ENCODE measurements at regions not wholly inside any gene's neighbourhood (a gene's known extent, or its start where the extent isn't known, plus 50 kb on each side); places are given as distances from the start of the nearest gene placed in this dataset.

GRCh38 chr15:48003441-48003840 is 117.3 kb upstream of the SLC24A5 start:
- H3K4me1 ChIP-seq (ENCODE audit: insufficient read depth, low read length) = no peaks in the 10 kb centered on the region
- H3K4me2 ChIP-seq (ENCODE audit: insufficient read depth, low read length) = no peak overlapping the region
- H4K20me1 ChIP-seq (ENCODE audit: insufficient read depth, low read length) = no peaks in the 10 kb centered on the region
- H3K9me3 ChIP-seq (ENCODE audit: low read depth, low read length) = no peaks in the 10 kb centered on the region
- no peaks in the 10 kb centered on the region for H3K27me3 ChIP-seq (ENCODE audit: insufficient read depth, low read length)
- no peak overlapping the region for H2AFZ ChIP-seq (ENCODE audit: low read length)
- no peaks in the 10 kb centered on the region for H3K36me3 ChIP-seq (ENCODE audit: insufficient read depth, low read length)
- H3K4me3 ChIP-seq (ENCODE audit: insufficient read depth, low read length) = no peak overlapping the region
- TF ChIP-seq, protein P1, sequence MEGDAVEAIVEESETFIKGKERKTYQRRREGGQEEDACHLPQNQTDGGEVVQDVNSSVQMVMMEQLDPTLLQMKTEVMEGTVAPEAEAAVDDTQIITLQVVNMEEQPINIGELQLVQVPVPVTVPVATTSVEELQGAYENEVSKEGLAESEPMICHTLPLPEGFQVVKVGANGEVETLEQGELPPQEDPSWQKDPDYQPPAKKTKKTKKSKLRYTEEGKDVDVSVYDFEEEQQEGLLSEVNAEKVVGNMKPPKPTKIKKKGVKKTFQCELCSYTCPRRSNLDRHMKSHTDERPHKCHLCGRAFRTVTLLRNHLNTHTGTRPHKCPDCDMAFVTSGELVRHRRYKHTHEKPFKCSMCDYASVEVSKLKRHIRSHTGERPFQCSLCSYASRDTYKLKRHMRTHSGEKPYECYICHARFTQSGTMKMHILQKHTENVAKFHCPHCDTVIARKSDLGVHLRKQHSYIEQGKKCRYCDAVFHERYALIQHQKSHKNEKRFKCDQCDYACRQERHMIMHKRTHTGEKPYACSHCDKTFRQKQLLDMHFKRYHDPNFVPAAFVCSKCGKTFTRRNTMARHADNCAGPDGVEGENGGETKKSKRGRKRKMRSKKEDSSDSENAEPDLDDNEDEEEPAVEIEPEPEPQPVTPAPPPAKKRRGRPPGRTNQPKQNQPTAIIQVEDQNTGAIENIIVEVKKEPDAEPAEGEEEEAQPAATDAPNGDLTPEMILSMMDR (IDR thresholded peaks at IDR 0.05; ENCODE audit: extremely low read depth, low read depth, low read length) = no peak
- H3K27ac ChIP-seq (ENCODE audit: low read depth, low read length) = no peak overlapping the region
- no peaks in the 10 kb centered on the region for H3K79me2 ChIP-seq (ENCODE audit: insufficient read depth, low read length)
- no peak for DNase-seq (ENCODE audit: insufficient read length, low spot score, missing footprints)

GRCh38 chr15:48005077-48005476 is 115.7 kb upstream of the SLC24A5 start:
- no peak overlapping the region for H3K4me2 ChIP-seq (ENCODE audit: insufficient read depth, low read length)
- no peak overlapping the region for H3K27ac ChIP-seq (ENCODE audit: low read depth, low read length)

DNA sequence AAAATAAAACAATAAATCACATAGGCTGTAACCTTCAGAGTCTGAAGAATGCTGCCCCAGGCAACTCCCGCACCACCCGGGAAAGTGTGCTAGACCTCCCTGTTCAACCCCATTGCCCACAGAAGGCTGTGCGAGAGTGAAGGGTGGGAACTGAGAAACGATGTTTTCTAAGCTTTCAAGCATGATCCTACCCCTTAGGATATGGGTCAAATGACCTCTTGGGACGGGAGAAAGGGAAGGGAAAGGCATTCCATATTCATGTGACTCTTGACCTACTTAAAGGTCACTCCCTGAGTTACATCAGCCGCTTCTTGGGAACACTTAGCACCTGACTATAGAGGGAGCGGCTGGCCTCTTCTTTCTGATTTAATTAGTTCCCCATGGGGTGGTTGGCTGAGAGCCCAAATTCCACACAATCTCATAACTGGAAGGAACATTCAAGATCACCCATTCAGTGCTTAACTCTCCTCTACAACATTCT is 114.7 kb upstream of the SLC24A5 start:
- H2AFZ ChIP-seq (ENCODE audit: low read length) = no peak overlapping the region
- TF ChIP-seq, protein P1 (IDR thresholded peaks at IDR 0.05; ENCODE audit: extremely low read depth, low read depth, low read length) = no peak
- H3K9me3 ChIP-seq (ENCODE audit: low read depth, low read length) = no peaks in the 10 kb centered on the region
- H3K79me2 ChIP-seq (ENCODE audit: insufficient read depth, low read length) = no peaks in the 10 kb centered on the region
- no peaks in the 10 kb centered on the region for H3K4me1 ChIP-seq (ENCODE audit: insufficient read depth, low read length)
- H3K4me2 ChIP-seq (ENCODE audit: insufficient read depth, low read length) = no peak overlapping the region
- DNase-seq (ENCODE audit: insufficient read length, low spot score, missing footprints) = no peak
- no peaks in the 10 kb centered on the region for H4K20me1 ChIP-seq (ENCODE audit: insufficient read depth, low read length)
- no peaks in the 10 kb centered on the region for H3K36me3 ChIP-seq (ENCODE audit: insufficient read depth, low read length)
- no peaks in the 10 kb centered on the region for H3K27me3 ChIP-seq (ENCODE audit: insufficient read depth, low read length)
- H3K27ac ChIP-seq (ENCODE audit: low read depth, low read length) = no peak overlapping the region
- H3K4me3 ChIP-seq (ENCODE audit: insufficient read depth, low read length) = no peak overlapping the region

More at GRCh38 chr15:48005077-48005476, 115.7 kb upstream of the SLC24A5 start:
- TF ChIP-seq, protein P1 (IDR thresholded peaks at IDR 0.05; ENCODE audit: extremely low read depth, low read depth, low read length) = no peak
- no peak for DNase-seq (ENCODE audit: insufficient read length, low spot score, missing footprints)
- Histone ChIP-seq H3K79me2 (ENCODE audit: insufficient read depth, low read length) (no peaks in the 10 kb centered on the region), H4K20me1 (ENCODE audit: insufficient read depth, low read length) (no peaks in the 10 kb centered on the region), H3K4me1 (ENCODE audit: insufficient read depth, low read length) (no peaks in the 10 kb centered on the region), H3K9me3 (ENCODE audit: low read depth, low read length) (no peaks in the 10 kb centered on the region), H3K36me3 (ENCODE audit: insufficient read depth, low read length) (no peaks in the 10 kb centered on the region), H2AFZ (ENCODE audit: low read length) (no peak overlapping the region), H3K27me3 (ENCODE audit: insufficient read depth, low read length) (no peaks in the 10 kb centered on the region), H3K4me3 (ENCODE audit: insufficient read depth, low read length) (no peak overlapping the region)

DNA sequence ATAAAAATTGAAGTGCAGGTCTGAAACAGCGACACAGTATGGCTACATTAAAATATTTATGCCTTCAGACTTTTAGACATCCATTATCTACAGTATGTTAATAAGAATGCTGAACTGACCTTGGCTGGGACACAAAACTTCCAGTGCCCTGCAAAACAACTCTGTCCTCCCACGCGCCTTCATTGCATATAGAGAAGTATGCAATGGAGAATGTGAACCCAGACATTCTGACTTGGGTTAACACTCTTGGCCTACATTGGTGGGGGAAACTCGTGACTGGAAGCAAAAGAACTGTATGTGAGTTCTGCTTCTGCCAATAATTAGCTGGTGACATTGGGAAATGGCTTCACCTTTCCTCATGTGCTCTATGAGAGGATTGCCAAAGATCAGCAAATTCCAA is 110.5 kb upstream of the SLC24A5 start:
- no peak overlapping the region for H3K27ac ChIP-seq (ENCODE audit: low read depth, low read length)
- H3K79me2 ChIP-seq (ENCODE audit: insufficient read depth, low read length) = no peaks in the 10 kb centered on the region
- H3K27me3 ChIP-seq (ENCODE audit: insufficient read depth, low read length) = no peaks in the 10 kb centered on the region
- H3K4me2 ChIP-seq (ENCODE audit: insufficient read depth, low read length) = no peak overlapping the region
- TF ChIP-seq, protein P1 (IDR thresholded peaks at IDR 0.05; ENCODE audit: extremely low read depth, low read depth, low read length) = no peak
- no peaks in the 10 kb centered on the region for H4K20me1 ChIP-seq (ENCODE audit: insufficient read depth, low read length)
- no peak for DNase-seq (ENCODE audit: insufficient read length, low spot score, missing footprints)
- no peak overlapping the region for H2AFZ ChIP-seq (ENCODE audit: low read length)
- H3K36me3 ChIP-seq (ENCODE audit: insufficient read depth, low read length) = no peaks in the 10 kb centered on the region
- no peak overlapping the region for H3K4me3 ChIP-seq (ENCODE audit: insufficient read depth, low read length)
- H3K4me1 ChIP-seq (ENCODE audit: insufficient read depth, low read length) = no peaks in the 10 kb centered on the region
- no peaks in the 10 kb centered on the region for H3K9me3 ChIP-seq (ENCODE audit: low read depth, low read length)

Data from osteoblast (primary cell).